Fibroblast of mammary gland (primary cell): ENCODE measurements at regions not wholly inside any gene's neighbourhood (a gene's known extent, or its start where the extent isn't known, plus 50 kb on each side); places are given as distances from the start of the nearest gene placed in this dataset.
A peak's percentile ranks its signal among the peaks of the same experiment; 100 is the strongest.

Experiments used
- DNase-seq: peaks from one replicate; pipeline ENCODE4 v3.0.0-alpha.2; 2010; ENCODE audit warnings: low read depth
- H3K4me3 ChIP-seq: 2 replicates; pipeline ENCODE4 v1.5.1; 2011; ENCODE audit warnings: low read depth, mild to moderate bottlenecking, low read length, moderate library complexity; ENCODE audit not compliant: control insufficient read depth
- CTCF ChIP-seq: conservative IDR thresholded peaks from 2 replicates; pipeline ENCODE4 v1.5.1; 2011; ENCODE audit warnings: low read depth, low read length, inconsistent platforms; ENCODE audit not compliant: control insufficient read depth, insufficient read depth

- peak; percentile 11 for DNase-seq
- no peak overlapping the region for H3K4me3 ChIP-seq
- no peak for TF ChIP-seq CTCF
Observed at GRCh38 chr6:140276719-140277118, 902.3 kb upstream of the CITED2 start.

- H3K4me3 ChIP-seq: no peak overlapping the region
- TF ChIP-seq CTCF: no peak
- DNase-seq: no peak
Observed at GRCh38 chr6:140276133-140276532, 901.7 kb upstream of the CITED2 start.

GRCh38 chr6:140275725-140276124, 901.3 kb upstream of the CITED2 start:
- no peak overlapping the region for H3K4me3 ChIP-seq
- TF ChIP-seq CTCF: no peak
- no peak for DNase-seq

- DNase-seq: no peak
- no peak for TF ChIP-seq CTCF
Observed at GRCh38 chr6:140274548-140274947, 900.1 kb upstream of the CITED2 start.

GRCh38 chr6:140271759-140272377, 897.4 kb upstream of the CITED2 start:
- TF ChIP-seq CTCF: no peak
- DNase-seq: no peak
- H3K4me3 ChIP-seq: no peak overlapping the region

More at GRCh38 chr6:140274548-140274947, 900.1 kb upstream of the CITED2 start:
- H3K4me3 ChIP-seq: no peak overlapping the region

- H3K4me3 ChIP-seq: no peak overlapping the region
Observed at GRCh38 chr6:140269591-140270165, 895.2 kb upstream of the CITED2 start.

More at GRCh38 chr6:140269591-140270165, 895.2 kb upstream of the CITED2 start:
- DNase-seq: peak; percentile 43
- no peak for TF ChIP-seq CTCF
